Nephron progenitor cell (in vitro differentiated cells): ENCODE measurements at regions not wholly inside any gene's neighbourhood (a gene's known extent, or its start where the extent isn't known, plus 50 kb on each side); places are given as distances from the start of the nearest gene placed in this dataset.

Experiments used
- DNase-seq: peaks from one replicate; pipeline ENCODE4 v3.0.0; 2021
- H3K27ac Mint-ChIP-seq: 2 replicates; pipeline ENCODE4 v1.8.0; 2021; ENCODE audit warnings: mild to moderate bottlenecking, moderate library complexity, mixed read lengths
- H3K27me3 Mint-ChIP-seq: 2 replicates; pipeline ENCODE4 v1.8.0; 2021; ENCODE audit warnings: mild to moderate bottlenecking, low read depth, mixed read lengths; ENCODE audit not compliant: poor library complexity
- H3K36me3 Mint-ChIP-seq: 2 replicates; pipeline ENCODE4 v1.8.0; 2021; ENCODE audit warnings: low read depth, mixed read lengths
- H3K4me1 Mint-ChIP-seq: 2 replicates; pipeline ENCODE4 v1.8.0; 2021; ENCODE audit warnings: mixed read lengths
- H3K4me3 Mint-ChIP-seq: 2 replicates; pipeline ENCODE4 v1.8.0; 2021; ENCODE audit warnings: mild to moderate bottlenecking, moderate library complexity, mixed read lengths
- H3K9me3 Mint-ChIP-seq: 2 replicates; pipeline ENCODE4 v1.8.0; 2021; ENCODE audit warnings: mild to moderate bottlenecking, moderate library complexity, mixed read lengths
- TF ChIP-seq, protein P1 (sequence below): fragments of 200-600 bp; sonication (generic); IDR thresholded peaks from 2 replicates; pipeline ENCODE4 v1.5.0; 2021; ENCODE audit warnings: antibody characterized with exemption

DNA sequence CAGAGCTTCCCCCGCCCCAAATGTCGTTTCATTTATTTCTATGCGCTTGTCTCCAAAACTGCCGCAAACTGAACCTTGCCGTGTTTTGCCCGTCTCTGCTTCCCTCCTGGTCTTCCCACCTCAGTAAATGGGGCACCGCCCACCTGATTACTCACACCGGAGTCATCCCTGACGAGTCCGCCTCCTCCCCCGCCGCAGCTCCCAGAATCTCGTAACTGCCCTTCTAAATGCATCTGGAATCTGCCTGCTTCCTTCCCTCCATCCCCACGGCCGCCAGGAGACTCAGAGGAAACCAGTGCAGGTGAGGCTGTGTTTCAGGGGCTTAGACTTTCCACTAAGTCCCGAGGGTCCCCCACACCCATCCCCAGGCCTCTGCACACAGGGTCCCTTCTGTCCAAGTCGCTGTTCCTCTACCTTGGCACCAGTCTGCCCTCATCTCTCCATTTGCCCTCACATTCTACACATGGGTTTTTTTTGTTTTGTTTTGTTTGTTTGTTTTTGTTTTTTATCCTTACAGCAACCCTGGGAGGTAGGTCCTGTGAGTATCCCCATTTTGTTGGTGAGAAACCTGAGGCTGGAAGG is 62.6 kb upstream of the PHF21B start:
- Mint-ChIP-seq H3K36me3 (no peaks in the 10 kb centered on the region), H3K4me3 (peak overlapping the region; percentile 32), H3K9me3 (peaks cover 20% of the 10 kb centered on the region), H3K4me1 (peaks cover 19% of the 10 kb centered on the region), H3K27me3 (peaks cover 83% of the 10 kb centered on the region), H3K27ac (no peak overlapping the region)
- TF ChIP-seq, protein P1, sequence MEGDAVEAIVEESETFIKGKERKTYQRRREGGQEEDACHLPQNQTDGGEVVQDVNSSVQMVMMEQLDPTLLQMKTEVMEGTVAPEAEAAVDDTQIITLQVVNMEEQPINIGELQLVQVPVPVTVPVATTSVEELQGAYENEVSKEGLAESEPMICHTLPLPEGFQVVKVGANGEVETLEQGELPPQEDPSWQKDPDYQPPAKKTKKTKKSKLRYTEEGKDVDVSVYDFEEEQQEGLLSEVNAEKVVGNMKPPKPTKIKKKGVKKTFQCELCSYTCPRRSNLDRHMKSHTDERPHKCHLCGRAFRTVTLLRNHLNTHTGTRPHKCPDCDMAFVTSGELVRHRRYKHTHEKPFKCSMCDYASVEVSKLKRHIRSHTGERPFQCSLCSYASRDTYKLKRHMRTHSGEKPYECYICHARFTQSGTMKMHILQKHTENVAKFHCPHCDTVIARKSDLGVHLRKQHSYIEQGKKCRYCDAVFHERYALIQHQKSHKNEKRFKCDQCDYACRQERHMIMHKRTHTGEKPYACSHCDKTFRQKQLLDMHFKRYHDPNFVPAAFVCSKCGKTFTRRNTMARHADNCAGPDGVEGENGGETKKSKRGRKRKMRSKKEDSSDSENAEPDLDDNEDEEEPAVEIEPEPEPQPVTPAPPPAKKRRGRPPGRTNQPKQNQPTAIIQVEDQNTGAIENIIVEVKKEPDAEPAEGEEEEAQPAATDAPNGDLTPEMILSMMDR, result no peak
- DNase-seq, result peak; percentile 40

- H3K4me3 Mint-ChIP-seq, result no peak overlapping the region
- no peak for DNase-seq
- peaks cover 83% of the 10 kb centered on the region for H3K27me3 Mint-ChIP-seq
- H3K36me3 Mint-ChIP-seq, result no peaks in the 10 kb centered on the region
- H3K27ac Mint-ChIP-seq, result no peak overlapping the region
- H3K9me3 Mint-ChIP-seq, result peaks cover 17% of the 10 kb centered on the region
- TF ChIP-seq, protein P1, result no peak
- H3K4me1 Mint-ChIP-seq, result peaks cover 19% of the 10 kb centered on the region
These were observed 63.3 kb upstream of the PHF21B start for GRCh38 chr22:45073064-45073463.

- Mint-ChIP-seq H3K4me3 (no peak overlapping the region), H3K4me1 (peaks cover 21% of the 10 kb centered on the region), H3K27ac (no peak overlapping the region), H3K27me3 (peaks cover 77% of the 10 kb centered on the region), H3K9me3 (peaks cover 14% of the 10 kb centered on the region), H3K36me3 (peaks cover 5% of the 10 kb centered on the region)
- DNase-seq, result no peak
- TF ChIP-seq, protein P1, result no peak
These were observed 67.5 kb upstream of the PHF21B start for GRCh38 chr22:45077286-45077685.

DNA sequence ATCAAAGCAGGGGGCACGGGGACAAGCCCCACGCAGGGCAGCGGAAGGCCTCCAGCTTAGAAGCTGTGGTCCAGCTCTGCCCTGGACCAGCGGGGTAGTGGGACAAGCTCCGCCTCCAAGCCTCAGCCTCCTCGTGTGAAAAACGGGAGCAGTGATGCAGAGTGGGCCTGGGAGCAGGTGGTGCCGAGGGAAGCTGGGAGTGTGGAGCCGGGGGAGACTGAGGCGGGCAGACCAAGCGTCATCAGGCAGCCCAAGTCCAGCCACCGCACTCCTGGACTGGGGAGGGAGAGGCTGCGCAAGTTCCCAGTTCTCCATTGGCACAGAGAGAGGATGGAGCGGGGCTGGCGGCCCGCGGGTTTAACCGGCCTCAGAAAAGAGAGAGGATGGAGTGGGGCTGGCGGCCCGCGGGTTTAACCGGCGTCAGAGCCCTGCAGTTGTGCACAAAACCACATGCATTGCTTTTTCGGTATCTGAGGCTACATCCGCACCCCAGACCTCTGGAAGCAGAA is 68.1 kb upstream of the PHF21B start:
- peaks cover 76% of the 10 kb centered on the region for H3K27me3 Mint-ChIP-seq
- H3K9me3 Mint-ChIP-seq, result peaks cover 10% of the 10 kb centered on the region

DNA sequence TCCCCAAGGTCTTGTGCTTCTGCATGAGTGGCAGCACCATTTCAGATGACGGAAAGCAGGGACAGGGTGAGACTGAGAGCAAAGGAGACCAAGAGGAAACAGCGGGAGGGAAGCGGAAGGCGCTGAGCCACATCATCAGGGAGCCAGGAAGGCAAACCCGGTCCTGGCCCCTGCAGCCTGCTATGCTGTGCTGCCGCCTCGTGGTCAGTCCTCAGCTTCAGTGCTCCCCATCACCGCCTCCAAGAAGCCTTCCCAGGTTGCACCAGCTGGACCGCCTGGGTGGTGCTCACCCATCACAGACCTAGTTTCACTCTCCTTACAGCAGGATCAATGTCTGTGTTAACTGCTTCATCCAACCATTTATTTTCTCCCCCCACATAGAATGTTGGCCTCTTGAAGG is 73.0 kb upstream of the PHF21B start:
- TF ChIP-seq, protein P1, result peak; percentile 17
- Mint-ChIP-seq H3K4me1 (peaks cover 7% of the 10 kb centered on the region), H3K4me3 (no peak overlapping the region), H3K9me3 (peaks cover 6% of the 10 kb centered on the region), H3K36me3 (peaks cover 5% of the 10 kb centered on the region), H3K27ac (no peak overlapping the region), H3K27me3 (peaks cover 47% of the 10 kb centered on the region)
- no peak for DNase-seq

More for the DNA sequence above, 68.1 kb upstream of the PHF21B start:
- peaks cover 5% of the 10 kb centered on the region for H3K36me3 Mint-ChIP-seq
- TF ChIP-seq, protein P1, result no peak
- peaks cover 16% of the 10 kb centered on the region for H3K4me1 Mint-ChIP-seq
- H3K4me3 Mint-ChIP-seq, result no peak overlapping the region
- no peak overlapping the region for H3K27ac Mint-ChIP-seq
- DNase-seq, result no peak
